Left lung (tissue), 4 donors: ENCODE measurements at regions not wholly inside any gene's neighbourhood (a gene's known extent, or its start where the extent isn't known, plus 50 kb on each side); places are given as distances from the start of the nearest gene placed in this dataset.

Source experiments
- ATAC-seq: fragments of 200-7000 bp; cut with Tn5 transposase; one replicate; pipeline ENCODE4 v1.9.1; 2020; ENCODE audit warnings: moderate library complexity
- DNase-seq, 4 donors: peaks; one replicate each; pipeline ENCODE4 v3.0.0-alpha.2; 2013 to 2020
- H3K27ac ChIP-seq, 2 donors: fragments of 200-600 bp; sonication (generic) in 1 of 2; one replicate each; pipeline versions ENCODE4 v1.5.0 to v1.8.0; 2020 to 2021
- H3K27me3 ChIP-seq, 2 donors: fragments of 200-600 bp; sonication (generic) in 1 of 2; one replicate each; pipeline versions ENCODE4 v1.5.0 to v1.8.0; 2020 to 2021
- H3K36me3 ChIP-seq, 2 donors: fragments of 200-600 bp; sonication (generic) in 1 of 2; one replicate each; pipeline versions ENCODE4 v1.5.0 to v1.8.0; 2020 to 2021
- H3K4me1 ChIP-seq, 2 donors: fragments of 200-600 bp; one replicate each; pipeline ENCODE4 v1.8.0; 2021
- H3K4me3 ChIP-seq, 2 donors: fragments of 200-600 bp; sonication (generic) in 1 of 2; one replicate each; pipeline versions ENCODE4 v1.5.0 to v1.8.0; 2020 to 2021; ENCODE audit warnings: mild to moderate bottlenecking in 1 of 2
- H3K9me3 ChIP-seq, 2 donors: fragments of 200-600 bp; sonication (generic) in 1 of 2; one replicate each; pipeline versions ENCODE4 v1.5.0 to v1.8.0; 2020 to 2021
- intact Hi-C, 2 donors: fragments of 100-400 bp; cut with DNase I; formaldehyde crosslinking; loops; one replicate each; pipeline versions ENCODE4 v1.11.2 to v1.14.2; 2022
- TF ChIP-seq, protein P1 (sequence below), 2 donors: fragments of 200-600 bp; sonication (generic) in 1 of 2; IDR thresholded peaks; one replicate each; pipeline versions ENCODE4 v1.5.0 to v1.8.0; 2021; ENCODE audit warnings: antibody characterized with exemption in 2 of 2
- donor health status: DM: no; HTN: yes; CAD: no.
- donor health status: DM: no; HTN: no; CAD: no.

DNA sequence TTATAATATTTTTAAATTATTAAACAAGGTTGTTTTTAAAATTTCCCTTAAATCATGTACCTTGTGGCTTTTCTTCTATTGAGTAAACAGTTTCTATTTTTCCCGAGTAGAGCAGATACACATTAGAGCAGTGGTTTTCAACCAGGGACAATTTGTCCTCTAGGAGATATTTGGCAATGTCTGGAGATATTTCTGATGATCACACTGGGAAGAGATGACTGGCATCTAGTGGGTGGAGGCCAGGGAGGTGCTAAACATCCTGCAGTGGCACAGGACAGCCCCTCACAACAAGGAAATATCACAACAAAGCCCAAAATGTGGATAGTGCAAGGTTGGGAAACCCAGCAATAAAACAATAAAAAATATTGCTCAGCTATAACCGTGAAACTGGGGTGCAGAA, 113.0 kb upstream of the PTPRG start:
- DNase-seq (no peak), ATAC-seq (no peak)
- Histone ChIP-seq H3K36me3 (no peaks in the 10 kb centered on the region), H3K27ac (no peak overlapping the region), H3K9me3 (no peaks in the 10 kb centered on the region), H3K4me1 (no peaks in the 10 kb centered on the region), H3K27me3 (no peaks in the 10 kb centered on the region), H3K4me3 (no peak overlapping the region)
- intact Hi-C loops, result no loop called here
- TF ChIP-seq, protein P1, sequence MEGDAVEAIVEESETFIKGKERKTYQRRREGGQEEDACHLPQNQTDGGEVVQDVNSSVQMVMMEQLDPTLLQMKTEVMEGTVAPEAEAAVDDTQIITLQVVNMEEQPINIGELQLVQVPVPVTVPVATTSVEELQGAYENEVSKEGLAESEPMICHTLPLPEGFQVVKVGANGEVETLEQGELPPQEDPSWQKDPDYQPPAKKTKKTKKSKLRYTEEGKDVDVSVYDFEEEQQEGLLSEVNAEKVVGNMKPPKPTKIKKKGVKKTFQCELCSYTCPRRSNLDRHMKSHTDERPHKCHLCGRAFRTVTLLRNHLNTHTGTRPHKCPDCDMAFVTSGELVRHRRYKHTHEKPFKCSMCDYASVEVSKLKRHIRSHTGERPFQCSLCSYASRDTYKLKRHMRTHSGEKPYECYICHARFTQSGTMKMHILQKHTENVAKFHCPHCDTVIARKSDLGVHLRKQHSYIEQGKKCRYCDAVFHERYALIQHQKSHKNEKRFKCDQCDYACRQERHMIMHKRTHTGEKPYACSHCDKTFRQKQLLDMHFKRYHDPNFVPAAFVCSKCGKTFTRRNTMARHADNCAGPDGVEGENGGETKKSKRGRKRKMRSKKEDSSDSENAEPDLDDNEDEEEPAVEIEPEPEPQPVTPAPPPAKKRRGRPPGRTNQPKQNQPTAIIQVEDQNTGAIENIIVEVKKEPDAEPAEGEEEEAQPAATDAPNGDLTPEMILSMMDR (IDR thresholded peaks at IDR 0.05), result no peak

DNA sequence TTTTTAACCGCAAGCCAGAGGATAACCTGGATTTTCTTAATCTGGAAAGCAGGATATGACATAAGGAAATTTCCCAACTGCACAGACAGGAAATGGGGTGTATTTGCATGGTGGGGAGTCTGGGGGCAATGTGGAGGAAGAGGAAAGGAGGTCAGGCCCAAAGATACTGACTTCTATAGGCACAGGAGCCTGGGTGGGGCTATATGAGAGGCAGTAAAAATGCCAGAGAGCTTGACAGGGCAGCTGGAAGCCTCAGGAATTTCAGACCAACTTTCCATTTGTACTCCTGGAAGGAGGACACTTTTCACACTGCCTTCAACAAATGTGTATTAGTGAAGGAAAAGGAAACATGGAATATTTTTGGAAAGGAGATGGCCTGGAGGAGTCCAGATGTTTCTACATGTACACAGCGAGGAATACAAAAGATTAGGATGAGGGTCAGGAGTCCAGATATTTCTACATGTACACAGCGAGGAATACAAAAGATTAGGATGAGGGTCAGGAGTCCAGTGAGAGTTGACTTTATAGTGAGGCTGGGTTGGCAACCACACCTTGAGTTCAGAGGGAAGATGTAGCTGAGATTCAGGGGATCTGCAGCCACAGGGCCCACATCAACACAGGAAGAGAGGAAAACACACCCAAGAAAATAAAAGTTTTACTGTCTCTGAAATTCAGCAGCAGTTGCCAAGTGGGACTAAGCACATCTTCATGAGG, 111.9 kb upstream of the PTPRG start:
- intact Hi-C loops, result no loop called here
- Histone ChIP-seq H3K9me3 (no peaks in the 10 kb centered on the region), H3K27ac (no peak overlapping the region), H3K4me3 (no peak overlapping the region), H3K36me3 (no peaks in the 10 kb centered on the region), H3K27me3 (no peaks in the 10 kb centered on the region), H3K4me1 (no peaks in the 10 kb centered on the region)
- ATAC-seq (no peak), DNase-seq (no peak)
- TF ChIP-seq, protein P1 (IDR thresholded peaks at IDR 0.05), result no peak

DNA sequence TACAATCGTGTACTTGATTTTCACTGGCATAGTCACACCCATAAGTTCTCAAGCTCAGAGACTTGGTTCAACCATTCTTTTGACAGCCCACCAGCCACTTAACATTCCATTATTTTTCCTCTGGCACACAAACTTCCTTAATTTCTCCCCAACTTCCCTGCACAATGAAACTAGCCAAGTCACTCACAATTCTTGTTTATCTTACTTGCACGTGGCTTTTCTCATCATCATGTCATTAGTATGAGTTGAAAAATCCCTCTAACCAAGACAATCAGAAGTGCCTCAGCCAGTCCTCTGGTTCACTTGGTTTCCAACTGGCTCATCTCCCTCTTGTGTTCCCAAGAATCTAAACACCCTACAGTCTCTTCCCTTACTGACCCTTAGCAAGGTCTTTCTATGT, 110.5 kb upstream of the PTPRG start:
- DNase-seq, result peak in 1 of 4 donors; percentile 37
- TF ChIP-seq, protein P1 (IDR thresholded peaks at IDR 0.05), result no peak
- Histone ChIP-seq H3K27me3 (no peaks in the 10 kb centered on the region), H3K4me1 (no peaks in the 10 kb centered on the region), H3K27ac (no peak overlapping the region), H3K9me3 (no peaks in the 10 kb centered on the region), H3K4me3 (no peak overlapping the region), H3K36me3 (no peaks in the 10 kb centered on the region)
- intact Hi-C loops, result no loop called here
- ATAC-seq, result no peak

DNA sequence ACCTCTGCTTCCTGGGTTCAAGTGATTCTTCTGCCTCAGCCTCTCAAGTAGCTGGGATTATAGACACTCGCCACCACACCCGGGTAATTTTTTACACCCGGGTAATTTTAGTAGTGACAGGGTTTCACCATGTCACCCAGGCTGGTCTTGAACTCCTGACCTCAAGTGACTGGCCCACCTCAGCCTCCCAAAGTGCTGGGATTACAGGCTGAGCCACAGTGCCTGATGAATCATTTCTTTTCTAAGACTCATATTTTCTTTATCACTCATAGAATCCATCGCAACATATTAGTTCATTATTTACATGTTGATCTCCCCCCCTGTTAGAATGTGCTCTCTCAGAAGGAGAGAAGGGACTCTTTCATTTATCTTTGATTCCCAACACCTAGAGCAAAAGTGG, 109.5 kb upstream of the PTPRG start:
- TF ChIP-seq, protein P1 (IDR thresholded peaks at IDR 0.05), result no peak
- Histone ChIP-seq H3K4me1 (no peaks in the 10 kb centered on the region), H3K27me3 (no peaks in the 10 kb centered on the region), H3K36me3 (no peaks in the 10 kb centered on the region), H3K4me3 (no peak overlapping the region), H3K9me3 (no peaks in the 10 kb centered on the region), H3K27ac (no peak overlapping the region)
- DNase-seq (no peak), ATAC-seq (no peak)
- intact Hi-C loops, result no loop called here

DNA sequence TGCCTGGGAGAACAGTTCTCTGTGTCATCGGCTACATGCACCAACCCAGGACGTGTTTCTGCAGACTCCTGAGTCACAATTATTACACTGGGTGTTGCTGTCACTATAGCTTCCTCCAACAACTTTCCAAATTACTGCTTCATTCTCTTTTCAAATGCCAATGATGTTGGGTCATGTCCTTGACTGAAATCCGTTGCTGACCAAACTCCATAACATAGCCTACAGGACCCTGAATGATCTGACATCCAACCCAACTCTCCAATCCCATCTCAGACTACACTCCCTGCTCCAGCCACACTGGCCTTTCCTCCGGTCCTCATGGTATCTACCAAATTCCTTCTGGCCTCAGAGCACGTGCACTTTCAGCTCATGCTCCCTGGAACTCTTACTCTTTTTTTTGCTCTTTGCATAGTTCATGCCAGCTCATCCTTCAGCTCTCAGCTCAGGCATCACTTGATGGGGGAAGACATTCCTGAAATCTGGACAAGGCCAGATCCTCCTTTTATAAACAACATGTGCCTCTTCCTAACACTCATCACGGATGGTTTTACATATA, 108.8 kb upstream of the PTPRG start:
- DNase-seq (no peak), ATAC-seq (no peak)
- Histone ChIP-seq H3K9me3 (no peaks in the 10 kb centered on the region), H3K36me3 (no peaks in the 10 kb centered on the region), H3K27me3 (no peaks in the 10 kb centered on the region), H3K4me3 (no peak overlapping the region), H3K27ac (no peak overlapping the region), H3K4me1 (no peaks in the 10 kb centered on the region)
- intact Hi-C loops, result no loop called here
- TF ChIP-seq, protein P1 (IDR thresholded peaks at IDR 0.05), result no peak
